Lower leg skin (tissue), 4 donors: ENCODE measurements at regions not wholly inside any gene's neighbourhood (a gene's known extent, or its start where the extent isn't known, plus 50 kb on each side); places are given as distances from the start of the nearest gene placed in this dataset.

Source experiments
- DNase-seq, 2 donors: peaks; one replicate each; pipeline ENCODE4 v3.0.0-alpha.2; 2019; ENCODE audit warnings: low spot score in 2 of 2
- H3K4me3 ChIP-seq: fragments of 200-600 bp; sonication (generic); 2 replicates; pipeline ENCODE4 v1.5.1; 2017; ENCODE audit warnings: mild to moderate bottlenecking, low read depth; ENCODE audit not compliant: poor library complexity, severe bottlenecking
- CTCF ChIP-seq, 3 donors: fragments of 450-650 bp; IDR thresholded peaks; one replicate each; pipeline ENCODE4 v1.5.1; 2016; ENCODE audit warnings: antibody characterized with exemption in 3 of 3, mild to moderate bottlenecking in 3 of 3, moderate library complexity in 2 of 3
- POLR2A ChIP-seq, 2 donors: fragments of 450-650 bp; IDR thresholded peaks; one replicate each; pipeline ENCODE4 v1.6.1; 2016 to 2017; ENCODE audit warnings: antibody characterized with exemption in 2 of 2, mild to moderate bottlenecking in 1 of 2, moderate library complexity in 1 of 2
- WGBS, 2 donors: methylation state at CpG; one replicate each; pipeline ENCODE4 v1.1.5; 2018; 5-methylcytosine and 5-hydroxymethylcytosine counted together
- intact Hi-C: fragments of 100-400 bp; cut with DNase I; formaldehyde crosslinking; loops from one replicate; pipeline ENCODE4 v1.15.0; 2023; ENCODE audit warnings: low total_unique reads

GRCh38 chr1:217969428-217969827 lies 315.7 kb upstream of the RRP15 start:
- intact Hi-C loops, result no loop called here
- no peak overlapping the region for H3K4me3 ChIP-seq
- 59 to 66% methylated on average over 5 to 8 of the region's 8 CpGs for WGBS, 2 donors
- no peak for TF ChIP-seq POLR2A (IDR thresholded peaks at IDR 0.05)
- TF ChIP-seq CTCF (IDR thresholded peaks at IDR 0.05), result no peak
- DNase-seq, result no peak

GRCh38 chr1:217977943-217978342 lies 307.1 kb upstream of the RRP15 start:
- TF ChIP-seq POLR2A (IDR thresholded peaks at IDR 0.05), result no peak
- no peak for TF ChIP-seq CTCF (IDR thresholded peaks at IDR 0.05)
- DNase-seq, result no peak
- H3K4me3 ChIP-seq, result no peak overlapping the region
- intact Hi-C loops, result no loop called here

- no peak overlapping the region for H3K4me3 ChIP-seq
- DNase-seq, result no peak
- 60 to 82% methylated on average over 1 of the region's 1 CpG for WGBS, 2 donors
- no peak for TF ChIP-seq POLR2A (IDR thresholded peaks at IDR 0.05)
- no peak for TF ChIP-seq CTCF (IDR thresholded peaks at IDR 0.05)
- intact Hi-C loops, result no loop called here
Measured at GRCh38 chr1:217981430-217981829, 303.7 kb upstream of the RRP15 start.

GRCh38 chr1:217982331-217983050 lies 302.6 kb upstream of the RRP15 start:
- no peak for TF ChIP-seq CTCF (IDR thresholded peaks at IDR 0.05)
- no peak for TF ChIP-seq POLR2A (IDR thresholded peaks at IDR 0.05)
- no peak for DNase-seq
- 69 to 80% methylated on average over 19 of the region's 19 CpGs for WGBS, 2 donors
- intact Hi-C loops, result no loop called here
- H3K4me3 ChIP-seq, result no peak overlapping the region

- intact Hi-C loops, result no loop called here
- 43 to 54% methylated on average over 4 of the region's 4 CpGs for WGBS, 2 donors
- TF ChIP-seq CTCF (IDR thresholded peaks at IDR 0.05), result no peak
- no peak for TF ChIP-seq POLR2A (IDR thresholded peaks at IDR 0.05)
- DNase-seq, result no peak
- no peak overlapping the region for H3K4me3 ChIP-seq
Measured at GRCh38 chr1:217983051-217983375, 302.1 kb upstream of the RRP15 start.

- intact Hi-C loops, result no loop called here
- WGBS, 2 donors, result 63 to 70% methylated on average over 1 of the region's 1 CpG
- DNase-seq, result no peak
- no peak for TF ChIP-seq CTCF (IDR thresholded peaks at IDR 0.05)
- TF ChIP-seq POLR2A (IDR thresholded peaks at IDR 0.05), result no peak
- no peak overlapping the region for H3K4me3 ChIP-seq
Measured at GRCh38 chr1:217985641-217986040, 299.5 kb upstream of the RRP15 start.
